ENCODE measurements at regions not wholly inside any gene's neighbourhood (a gene's known extent, or its start where the extent isn't known, plus 50 kb on each side); places are given as distances from the start of the nearest gene placed in this dataset.
A peak's percentile ranks its signal among the peaks of the same experiment; 100 is the strongest.

DNA sequence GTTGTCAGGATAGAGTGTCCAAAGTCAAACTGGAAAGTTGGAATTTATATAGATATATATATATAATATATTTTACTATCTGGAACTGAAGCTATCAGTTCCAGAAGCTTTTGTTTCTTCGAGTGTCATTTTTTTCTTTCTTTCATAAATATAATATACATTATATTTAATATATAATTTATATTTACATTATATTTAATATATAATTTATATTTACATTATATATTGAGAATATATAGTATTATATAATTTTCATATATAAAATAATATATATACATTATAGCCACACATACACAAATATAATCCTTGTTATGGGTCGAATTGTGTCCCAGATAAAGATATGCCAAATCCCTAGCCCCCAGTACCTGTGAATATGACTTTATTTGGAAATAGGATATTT lies 842.3 kb upstream of the LRRC4C start:
- no peak for DNase-seq (ENCODE audit: low read depth)
- TF ChIP-seq, protein P1, sequence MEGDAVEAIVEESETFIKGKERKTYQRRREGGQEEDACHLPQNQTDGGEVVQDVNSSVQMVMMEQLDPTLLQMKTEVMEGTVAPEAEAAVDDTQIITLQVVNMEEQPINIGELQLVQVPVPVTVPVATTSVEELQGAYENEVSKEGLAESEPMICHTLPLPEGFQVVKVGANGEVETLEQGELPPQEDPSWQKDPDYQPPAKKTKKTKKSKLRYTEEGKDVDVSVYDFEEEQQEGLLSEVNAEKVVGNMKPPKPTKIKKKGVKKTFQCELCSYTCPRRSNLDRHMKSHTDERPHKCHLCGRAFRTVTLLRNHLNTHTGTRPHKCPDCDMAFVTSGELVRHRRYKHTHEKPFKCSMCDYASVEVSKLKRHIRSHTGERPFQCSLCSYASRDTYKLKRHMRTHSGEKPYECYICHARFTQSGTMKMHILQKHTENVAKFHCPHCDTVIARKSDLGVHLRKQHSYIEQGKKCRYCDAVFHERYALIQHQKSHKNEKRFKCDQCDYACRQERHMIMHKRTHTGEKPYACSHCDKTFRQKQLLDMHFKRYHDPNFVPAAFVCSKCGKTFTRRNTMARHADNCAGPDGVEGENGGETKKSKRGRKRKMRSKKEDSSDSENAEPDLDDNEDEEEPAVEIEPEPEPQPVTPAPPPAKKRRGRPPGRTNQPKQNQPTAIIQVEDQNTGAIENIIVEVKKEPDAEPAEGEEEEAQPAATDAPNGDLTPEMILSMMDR (conservative IDR thresholded peaks at IDR 0.05; ENCODE audit: low read depth, low read length): no peak
- H3K4me3 ChIP-seq (ENCODE audit: low read depth, low read length): no peak overlapping the region

DNA sequence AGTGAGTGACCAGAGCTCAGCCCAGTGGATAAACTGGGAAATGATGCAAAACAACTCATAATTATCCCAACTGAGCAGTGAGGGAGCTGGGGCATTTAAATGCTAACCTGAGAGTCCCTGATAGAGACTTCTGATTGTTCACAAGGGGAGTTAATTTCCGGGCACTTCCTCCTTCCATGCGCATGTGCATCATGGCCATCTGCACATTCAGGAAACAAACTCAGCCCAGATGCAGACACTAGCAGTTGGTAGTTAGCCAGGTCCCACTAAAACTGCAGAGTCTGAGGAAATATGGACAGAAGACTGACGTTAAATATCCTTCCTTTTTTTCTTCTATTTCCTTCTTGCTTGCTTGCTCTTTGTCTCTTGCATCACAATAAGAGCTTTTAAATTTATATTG lies 852.1 kb upstream of the LRRC4C start:
- DNase-seq (ENCODE audit: low read depth): no peak
- H3K4me3 ChIP-seq (ENCODE audit: low read depth, low read length): no peak overlapping the region
- TF ChIP-seq, protein P1 (conservative IDR thresholded peaks at IDR 0.05; ENCODE audit: low read depth, low read length): no peak

DNA sequence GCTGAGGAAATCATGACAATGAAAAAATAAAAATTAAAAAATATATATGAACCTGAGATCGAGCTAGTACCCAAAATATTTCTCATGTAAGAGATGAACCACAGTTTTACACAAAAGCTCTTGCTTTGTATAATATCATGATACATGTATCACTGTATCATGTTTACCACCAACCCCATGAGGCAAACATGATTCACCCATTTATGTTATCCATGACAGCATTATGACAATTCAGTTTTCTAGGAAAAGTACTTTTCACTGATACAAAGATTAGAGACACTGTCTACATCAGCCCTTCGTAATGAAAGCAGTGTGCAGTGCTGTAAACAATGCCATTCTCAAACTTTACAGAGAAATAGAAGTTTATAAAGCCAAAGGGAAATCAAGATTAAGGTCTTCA lies 852.5 kb upstream of the LRRC4C start:
- H3K4me3 ChIP-seq (ENCODE audit: low read depth, low read length): no peak overlapping the region
- TF ChIP-seq, protein P1 (conservative IDR thresholded peaks at IDR 0.05; ENCODE audit: low read depth, low read length): no peak
- no peak for DNase-seq (ENCODE audit: low read depth)

DNA sequence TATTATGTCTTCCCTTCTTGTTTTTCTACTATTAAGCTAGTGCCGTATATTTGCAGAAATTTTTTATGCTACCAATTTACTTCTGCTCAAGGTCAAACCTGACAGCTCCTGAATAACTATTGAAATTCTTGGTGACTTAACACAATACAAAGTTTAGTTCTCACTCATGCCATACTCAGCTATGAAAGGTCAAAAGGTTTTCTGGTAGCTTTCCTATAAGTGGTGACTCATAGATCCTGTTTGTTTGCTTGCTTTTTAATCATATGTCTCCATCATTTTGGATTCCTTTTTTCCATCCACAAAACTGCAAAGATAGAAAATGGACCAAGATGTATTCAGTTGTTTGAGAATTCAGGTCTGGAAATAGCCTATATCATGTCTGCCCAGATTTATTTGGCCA lies 855.8 kb upstream of the LRRC4C start:
- TF ChIP-seq, protein P1 (conservative IDR thresholded peaks at IDR 0.05; ENCODE audit: low read depth, low read length): no peak
- DNase-seq (ENCODE audit: low read depth): peak; percentile 3
- H3K4me3 ChIP-seq (ENCODE audit: low read depth, low read length): no peak overlapping the region

DNA sequence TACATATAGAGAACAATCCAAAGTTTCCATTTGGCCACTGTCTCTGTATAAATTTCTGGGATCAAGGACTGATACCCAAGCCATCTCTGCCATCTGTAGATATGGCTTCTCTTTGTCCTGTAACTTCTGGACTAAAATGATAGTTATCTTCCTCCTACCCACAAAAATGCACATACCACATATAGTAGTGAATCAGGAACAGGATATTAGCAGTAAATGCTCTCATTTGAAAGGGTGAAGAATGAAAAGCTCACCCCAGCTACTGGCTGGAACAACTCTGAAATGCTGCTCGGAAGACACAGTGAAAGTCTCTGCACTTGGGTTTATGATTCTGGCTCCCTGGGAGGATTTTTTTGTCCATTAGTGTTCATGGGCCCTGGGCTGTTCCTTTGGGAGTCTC lies 856.4 kb upstream of the LRRC4C start:
- TF ChIP-seq, protein P1 (conservative IDR thresholded peaks at IDR 0.05; ENCODE audit: low read depth, low read length): no peak
- no peak overlapping the region for H3K4me3 ChIP-seq (ENCODE audit: low read depth, low read length)
- DNase-seq (ENCODE audit: low read depth): peak; percentile 5

DNA sequence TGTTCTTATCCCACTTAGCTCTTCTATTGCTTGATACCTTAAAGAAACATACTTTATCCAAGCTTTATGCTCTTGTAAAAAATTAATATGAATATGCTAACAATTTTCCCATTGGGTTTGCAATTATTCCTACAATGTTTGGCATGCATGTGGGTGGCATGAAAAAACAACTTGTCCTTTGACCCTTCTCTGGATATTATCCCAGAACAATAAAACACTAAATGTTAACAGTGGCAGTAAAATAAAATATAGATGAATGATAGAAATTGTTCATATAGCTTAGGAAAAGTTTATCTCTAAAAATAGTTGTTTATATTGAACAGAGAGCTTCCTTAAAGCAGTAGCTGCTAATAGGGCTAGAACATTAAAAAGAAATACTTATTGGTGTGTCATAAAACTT lies 860.5 kb upstream of the LRRC4C start:
- no peak overlapping the region for H3K4me3 ChIP-seq (ENCODE audit: low read depth, low read length)
- TF ChIP-seq, protein P1 (conservative IDR thresholded peaks at IDR 0.05; ENCODE audit: low read depth, low read length): no peak
- DNase-seq (ENCODE audit: low read depth): no peak

DNA sequence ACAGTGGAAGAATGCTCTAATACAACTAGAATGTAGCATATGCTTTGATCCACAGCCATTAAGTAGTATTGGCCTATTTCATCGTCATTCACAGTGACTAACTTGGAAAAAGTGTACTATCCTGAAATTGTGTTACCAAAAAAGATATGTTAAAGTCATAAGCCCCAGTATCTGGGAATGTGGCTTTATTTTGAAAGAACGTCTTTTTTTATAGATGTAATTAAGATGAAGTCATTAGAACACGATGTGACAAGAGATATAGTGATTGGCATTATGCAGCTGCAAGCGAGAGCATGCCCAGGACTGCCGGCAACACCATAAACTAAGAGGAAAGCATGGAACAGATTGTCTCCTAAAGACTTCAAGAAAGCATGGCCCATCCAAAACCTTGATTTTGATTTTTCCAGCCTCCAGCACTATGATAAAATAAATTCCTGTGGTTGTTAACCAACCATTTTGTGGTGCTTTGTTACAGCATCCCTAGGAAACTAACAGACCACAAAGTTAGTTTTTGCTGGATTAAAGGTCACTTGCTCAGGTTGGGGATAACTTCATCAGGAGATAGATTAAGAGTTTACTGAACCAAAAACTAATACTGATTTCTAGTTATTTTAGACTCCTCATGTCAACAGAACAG lies 870.6 kb upstream of the LRRC4C start:
- H3K4me3 ChIP-seq (ENCODE audit: low read depth, low read length): no peak overlapping the region
- TF ChIP-seq, protein P1 (conservative IDR thresholded peaks at IDR 0.05; ENCODE audit: low read depth, low read length): no peak
- no peak for DNase-seq (ENCODE audit: low read depth)
